GM18511 (cell line): ENCODE measurements at regions not wholly inside any gene's neighbourhood (a gene's known extent, or its start where the extent isn't known, plus 50 kb on each side); places are given as distances from the start of the nearest gene placed in this dataset.
"Not testable (repeated sequence)": the region's sequence is repeated elsewhere in the genome, so short reads cannot be mapped to it uniquely, and the experiment has no call there.

Source experiments
- ATAC-seq: cut with Tn5 transposase; IDR thresholded peaks from one replicate; pipeline ENCODE4 v1.9.1; 2021; ENCODE audit warnings: mild to moderate bottlenecking, moderate library complexity; ENCODE audit not compliant: unreplicated experiment

- no peak for ATAC-seq
Measured at GRCh38 chr14:58875613-58876012, 237.9 kb downstream of the DACT1 start.

GRCh38 chr14:58876608-58877007, 238.8 kb downstream of the DACT1 start:
- no peak for ATAC-seq

GRCh38 chr14:58878439-58879139, 240.8 kb downstream of the DACT1 start:
- ATAC-seq = no peak

- no peak for ATAC-seq
Measured at GRCh38 chr14:58881433-58881832, 243.7 kb downstream of the DACT1 start.

GRCh38 chr14:58882577-58883018, 244.8 kb downstream of the DACT1 start:
- no peak for ATAC-seq

- ATAC-seq = no peak
Measured at GRCh38 chr14:58884442-58884841, 246.7 kb downstream of the DACT1 start.

- ATAC-seq = no peak
Measured at GRCh38 chr14:58887931-58888330, 250.2 kb downstream of the DACT1 start.

GRCh38 chr14:58898655-58899316, 261.0 kb downstream of the DACT1 start:
- no peak for ATAC-seq

GRCh38 chr14:58899317-58899713, 261.6 kb downstream of the DACT1 start:
- no peak for ATAC-seq

GRCh38 chr14:58901826-58902225, 264.1 kb downstream of the DACT1 start:
- no peak for ATAC-seq

GRCh38 chr14:58904776-58905175, 267.0 kb downstream of the DACT1 start:
- no peak for ATAC-seq

- no peak for ATAC-seq
Measured at GRCh38 chr14:58907803-58908202, 270.0 kb downstream of the DACT1 start.

GRCh38 chr14:58912287-58912686, 274.5 kb downstream of the DACT1 start:
- ATAC-seq = no peak

GRCh38 chr14:58912799-58913432, 275.2 kb downstream of the DACT1 start:
- ATAC-seq = no peak

- no peak for ATAC-seq
Measured at GRCh38 chr14:58914279-58914855, 274.1 kb upstream of the DAAM1 start.

- no peak for ATAC-seq
Measured at GRCh38 chr14:58915646-58916045, 272.8 kb upstream of the DAAM1 start.

GRCh38 chr14:58918066-58918738, 270.3 kb upstream of the DAAM1 start:
- no peak for ATAC-seq

GRCh38 chr14:58919217-58919616, 269.2 kb upstream of the DAAM1 start:
- no peak for ATAC-seq

- ATAC-seq = no peak
Measured at GRCh38 chr14:58920230-58920629, 268.2 kb upstream of the DAAM1 start.

GRCh38 chr14:58922201-58922940, 266.1 kb upstream of the DAAM1 start:
- ATAC-seq = not testable (repeated sequence)
